A549 (cell line): ENCODE measurements at regions not wholly inside any gene's neighbourhood (a gene's known extent, or its start where the extent isn't known, plus 50 kb on each side); places are given as distances from the start of the nearest gene placed in this dataset.

Source experiments
- ATAC-seq, 2 experiments: fragments of 200-7000 bp in 1 of 2; fragments of >200 bp in 1 of 2; cut with Nextera tagmentation in 1 of 2; cut with Tn5 transposase in 1 of 2; 3 replicates each; pipeline versions ENCODE4 v1.8.0 to v1.9.1; 2018 to 2020; ENCODE audit warnings: mild to moderate bottlenecking in 1 of 2, moderate library complexity in 1 of 2
- CTCF ChIA-PET: fragments of 300-600 bp; sonication (Branson Sonifier 250); formaldehyde crosslinking; extraction: SDS; loops from one replicate; lab custom pipeline; 2021; ENCODE audit warnings: antibody characterized with exemption, inconsistent platforms; lab: Yijun Ruan, JAX
- POLR2A ChIA-PET: fragments of 350-600 bp; formaldehyde crosslinking; extraction: SDS; loops from one replicate; lab custom pipeline; 2021; ENCODE audit warnings: antibody characterized with exemption, inconsistent platforms; lab: Yijun Ruan, JAX
- DNase-seq, 2 experiments: peaks; one replicate each; pipeline versions ENCODE4 v3.0.0 to v3.0.0-alpha.2; 2011 to 2016; ENCODE audit warnings: low read depth in 1 of 2, low spot score in 1 of 2
- FAIRE-seq: peaks from 2 replicates; lab custom pipeline; 2011; peaks lifted over from hg19 to GRCh38; lab: Jason Lieb, UNC
- H3K27ac ChIP-seq, 2 experiments: fragments of >200 bp; sonication (Bioruptor Twin); formaldehyde crosslinking; 3 replicates each; pipeline ENCODE4 v1.5.1; 2016 to 2017
- H3K4me1 ChIP-seq: fragments of >200 bp; sonication (Bioruptor Twin); formaldehyde crosslinking; 3 replicates; pipeline ENCODE4 v1.6.1; 2016
- H3K4me2 ChIP-seq: fragments of >200 bp; sonication (Bioruptor Twin); formaldehyde crosslinking; 3 replicates; pipeline ENCODE4 v1.6.1; 2016
- H3K4me3 ChIP-seq: fragments of >200 bp; sonication (Bioruptor Twin); formaldehyde crosslinking; 3 replicates; pipeline ENCODE4 v1.5.1; 2016
- H3K9me3 ChIP-seq: fragments of >200 bp; sonication (Bioruptor Twin); formaldehyde crosslinking; 3 replicates; pipeline ENCODE4 v1.6.1; 2016
- BHLHE40 ChIP-seq: IDR thresholded peaks from 2 replicates; pipeline ENCODE4 v1.6.1; 2012; ENCODE audit warnings: low read depth, low read length, inconsistent platforms
- ELK1 ChIP-seq: fragments of 150-350 bp; IDR thresholded peaks from 2 replicates; pipeline ENCODE4 v1.6.1; 2014; ENCODE audit warnings: low read depth, mild to moderate bottlenecking, low read length
- GATA3 ChIP-seq: IDR thresholded peaks from 2 replicates; pipeline ENCODE4 v1.6.1; 2012; ENCODE audit warnings: borderline replicate concordance
- HDAC2 ChIP-seq: fragments of 200-600 bp; sonication (generic); IDR thresholded peaks from 2 replicates; pipeline ENCODE4 v1.6.1; 2016
- HES2 ChIP-seq: fragments of >200 bp; sonication (Bioruptor Twin); formaldehyde crosslinking; IDR thresholded peaks from 2 replicates; pipeline ENCODE4 v1.6.1; 2016
- HOXB13 ChIP-seq: fragments of 250-450 bp; sonication (Bioruptor Pico); IDR thresholded peaks from 2 replicates; pipeline ENCODE4 v1.5.0; 2020; ENCODE audit warnings: low read depth, mild to moderate bottlenecking, moderate library complexity
- JUNB ChIP-seq: fragments of >200 bp; sonication (Bioruptor Twin); formaldehyde crosslinking; IDR thresholded peaks from 2 replicates; pipeline ENCODE4 v1.6.1; 2016
- KDM1A ChIP-seq: fragments of 200-600 bp; sonication (generic); IDR thresholded peaks from 2 replicates; pipeline ENCODE4 v1.6.1; 2016; ENCODE audit warnings: low read depth, mild to moderate bottlenecking
- KDM5A ChIP-seq: fragments of 200-600 bp; sonication (generic); IDR thresholded peaks from 2 replicates; pipeline ENCODE4 v1.6.1; 2016; ENCODE audit warnings: antibody characterized with exemption, mild to moderate bottlenecking
- MAFK ChIP-seq: fragments of 450-650 bp; IDR thresholded peaks from 2 replicates; pipeline ENCODE4 v1.6.1; 2014; ENCODE audit not compliant: partially characterized antibody
- MAX ChIP-seq: IDR thresholded peaks from 2 replicates; pipeline ENCODE4 v1.6.1; 2012
- NFE2L2 ChIP-seq: fragments of 150-350 bp; conservative IDR thresholded peaks from 2 replicates; pipeline ENCODE4 v1.6.1; 2014; ENCODE audit warnings: low read length
- NPAS2 ChIP-seq: fragments of 250-450 bp; sonication (Bioruptor Pico); IDR thresholded peaks from 2 replicates; pipeline ENCODE4 v1.8.0; 2022; ENCODE audit warnings: mild to moderate bottlenecking, moderate library complexity, borderline replicate concordance
- PHF8 ChIP-seq: fragments of 200-600 bp; sonication (generic); IDR thresholded peaks from 2 replicates; pipeline ENCODE4 v1.6.1; 2016; ENCODE audit warnings: low read depth, mild to moderate bottlenecking, antibody characterized with exemption, moderate library complexity, borderline replicate concordance
- POLR2AphosphoS2 ChIP-seq: conservative IDR thresholded peaks from 2 replicates; pipeline ENCODE4 v1.6.1; 2012; ENCODE audit warnings: low read length, improper control_type of control experiment, inconsistent platforms
- RAD21 ChIP-seq, 2 experiments: fragments of >200 bp in 1 of 2; sonication (Bioruptor Twin) in 1 of 2; formaldehyde crosslinking in 1 of 2; IDR thresholded peaks in 1 of 2; conservative IDR thresholded peaks in 1 of 2; 2 replicates in 1 of 2; 3 replicates in 1 of 2; pipeline ENCODE4 v1.6.1; 2012 to 2018; ENCODE audit warnings: inconsistent platforms in 1 of 2
- RARB ChIP-seq: fragments of 250-450 bp; sonication (Bioruptor Pico); IDR thresholded peaks from 2 replicates; pipeline ENCODE4 v1.8.0; 2021; ENCODE audit warnings: mild to moderate bottlenecking, moderate library complexity
- RFX5 ChIP-seq: fragments of 450-650 bp; IDR thresholded peaks from 2 replicates; pipeline ENCODE4 v1.7.1; 2014; ENCODE audit warnings: antibody characterized with exemption, mild to moderate bottlenecking, moderate library complexity
- TP53 ChIP-seq: fragments of 250-450 bp; sonication (Bioruptor Pico); IDR thresholded peaks from 2 replicates; pipeline ENCODE4 v1.5.0; 2021; ENCODE audit warnings: mild to moderate bottlenecking, moderate library complexity
- USF2 ChIP-seq: fragments of 450-650 bp; IDR thresholded peaks from 2 replicates; pipeline ENCODE4 v1.6.1; 2014; ENCODE audit warnings: antibody characterized with exemption
- ZC3H11A ChIP-seq: fragments of 450-650 bp; IDR thresholded peaks from 2 replicates; pipeline ENCODE4 v1.6.1; 2014; ENCODE audit warnings: antibody characterized with exemption, mild to moderate bottlenecking
- ZSCAN20 ChIP-seq: fragments of 250-450 bp; sonication (Bioruptor Pico); IDR thresholded peaks from 2 replicates; pipeline ENCODE4 v1.8.0; 2022; ENCODE audit warnings: mild to moderate bottlenecking, moderate library complexity
- WGBS: methylation state at CpG from one replicate; pipeline ENCODE4 v1.1.6; 2017; ENCODE audit errors: missing lambda C conversion rate; 5-methylcytosine and 5-hydroxymethylcytosine counted together

GRCh38 chr5:18811661-18812060 is 1176.3 kb downstream of the CDH18 start:
- WGBS, result 54% methylated on average over 4 of the region's 4 CpGs
- no peak overlapping the region for H3K4me2 ChIP-seq
- no peak for TF ChIP-seq ZSCAN20
- TF ChIP-seq HDAC2, result no peak
- no peak for TF ChIP-seq HES2
- no peak for TF ChIP-seq TP53 (CRISPR knock-in tag)
- no peak for TF ChIP-seq MAFK
- TF ChIP-seq PHF8, result no peak
- no peak for TF ChIP-seq HOXB13 (CRISPR knock-in tag)
- no peak for TF ChIP-seq NFE2L2
- TF ChIP-seq ZC3H11A, result no peak
- TF ChIP-seq, all 56 proteins: peak for 0
- Histone ChIP-seq H3K9me3 (no peaks in the 10 kb centered on the region), H3K27ac (no peak overlapping the region), H3K4me1 (no peaks in the 10 kb centered on the region), H3K4me3 (no peak overlapping the region)
- DNase-seq, result no peak
- FAIRE-seq, result no peak
- POLR2A ChIA-PET, result no interaction called here
- CTCF ChIA-PET, result no interaction called here
- ATAC-seq, result no peak

- POLR2A ChIA-PET, result no interaction called here
- no peak for DNase-seq
- TF ChIP-seq RFX5 (no peak), KDM5A (no peak), JUNB (no peak), NFE2L2 (no peak), GATA3 (no peak), KDM1A (no peak), USF2 (no peak), NPAS2 (CRISPR knock-in tag) (no peak), BHLHE40 (no peak), RAD21 (conservative IDR thresholded peaks at IDR 0.05 in 1 of 2, IDR thresholded peaks at IDR 0.05 in 1 of 2) (no peak), ZSCAN20 (no peak), ELK1 (no peak), HES2 (no peak), MAX (no peak)
- TF ChIP-seq, all 56 proteins: peak for 0
- no peak overlapping the region for H3K4me2 ChIP-seq
- CTCF ChIA-PET, result no interaction called here
- H3K27ac ChIP-seq, result no peak overlapping the region
- no peak for FAIRE-seq
- H3K4me3 ChIP-seq, result no peak overlapping the region
- no peaks in the 10 kb centered on the region for H3K4me1 ChIP-seq
- H3K9me3 ChIP-seq, result no peaks in the 10 kb centered on the region
- WGBS, result 89% methylated on average over 1 of the region's 1 CpG
- no peak for ATAC-seq
Measured at GRCh38 chr5:18828351-18828750, 1159.6 kb downstream of the CDH18 start.

DNA sequence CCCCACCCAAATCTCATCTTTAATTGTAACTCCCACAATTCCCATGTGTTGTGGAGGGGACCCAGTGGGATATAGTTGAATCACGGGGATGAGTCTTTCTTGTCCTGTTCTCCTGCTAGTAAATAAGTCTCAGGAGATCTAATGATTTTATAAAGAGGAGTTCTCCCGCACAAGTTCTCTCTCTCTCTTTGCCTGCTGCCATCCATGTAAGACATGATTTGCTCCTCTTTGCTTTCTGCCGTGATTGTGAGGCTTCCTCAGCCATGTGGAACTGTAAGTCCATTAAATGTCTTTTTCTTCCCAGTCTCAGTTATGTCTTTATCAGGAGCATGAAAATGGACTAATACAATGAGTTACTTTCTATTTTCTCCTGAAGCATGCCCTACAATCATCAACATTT is 1158.5 kb downstream of the CDH18 start:
- no peak for DNase-seq
- ChIA-PET POLR2A (no interaction called here), CTCF (no interaction called here)
- Histone ChIP-seq H3K9me3 (no peaks in the 10 kb centered on the region), H3K4me1 (no peaks in the 10 kb centered on the region), H3K27ac (no peak overlapping the region), H3K4me2 (no peak overlapping the region), H3K4me3 (no peak overlapping the region)
- ATAC-seq, result no peak
- FAIRE-seq, result no peak
- TF ChIP-seq POLR2AphosphoS2 (no peak), RARB (CRISPR knock-in tag) (no peak), PHF8 (no peak), RFX5 (no peak)
- WGBS, result 34% methylated on average over 3 of the region's 3 CpGs
